ENCODE measurements at regions not wholly inside any gene's neighbourhood (a gene's known extent, or its start where the extent isn't known, plus 50 kb on each side); places are given as distances from the start of the nearest gene placed in this dataset.

DNA sequence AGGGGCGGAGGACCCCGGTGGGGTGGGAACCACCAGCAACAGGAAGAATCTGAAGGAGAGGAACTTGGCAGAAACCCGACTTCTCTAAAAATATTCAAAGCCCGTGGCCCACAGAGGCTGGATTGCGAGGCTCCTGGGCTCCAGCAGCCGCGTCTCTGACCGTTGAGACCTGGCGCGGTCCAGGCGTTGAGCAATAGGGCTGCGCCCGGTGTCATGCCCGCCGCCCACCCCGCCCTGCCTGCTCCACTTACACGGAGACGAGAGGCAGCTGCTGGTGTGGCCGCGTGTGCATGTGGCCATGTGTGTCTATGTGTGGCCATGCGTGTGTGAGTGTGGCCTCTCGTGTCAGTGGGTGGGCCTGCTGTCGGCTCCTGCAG is 83.6 kb downstream of the IRF8 start:
- Histone ChIP-seq H3K36me3 (ENCODE audit: insufficient read depth, low read length) (no peaks in the 10 kb centered on the region), H3K27ac (ENCODE audit: low read depth, low read length) (no peak overlapping the region), H3K9ac (ENCODE audit: low read length) (no peak overlapping the region), H3K27me3 (ENCODE audit: insufficient read depth, low read length) (peaks cover 38% of the 10 kb centered on the region), H3K4me2 (ENCODE audit: low read length) (no peak overlapping the region), H3K9me3 (ENCODE audit: insufficient read depth, low read depth, low read length) (no peaks in the 10 kb centered on the region), H4K20me1 (ENCODE audit: insufficient read depth, low read length) (no peaks in the 10 kb centered on the region), H3K4me1 (ENCODE audit: insufficient read depth, low read length) (no peaks in the 10 kb centered on the region), H3K4me3 (ENCODE audit: insufficient read depth, low read depth, low read length) (no peak overlapping the region), H3K79me2 (ENCODE audit: insufficient read depth, low read length) (no peaks in the 10 kb centered on the region), H2AFZ (ENCODE audit: low read depth, low read length) (no peak overlapping the region)
- H3K27me3 Mint-ChIP-seq (ENCODE audit: low read depth, unreplicated experiment) = peaks cover 60% of the 10 kb centered on the region
- no peaks in the 10 kb centered on the region for H3K36me3 Mint-ChIP-seq (ENCODE audit: low read depth, unreplicated experiment)
- DNase-seq (ENCODE audit: low read depth) (no peak), FAIRE-seq (no peak)
- H3K4me1 Mint-ChIP-seq (ENCODE audit: low read depth, unreplicated experiment) = peaks cover 10% of the 10 kb centered on the region
- no peak overlapping the region for H3K27ac Mint-ChIP-seq (ENCODE audit: unreplicated experiment)
- TF ChIP-seq, protein P1, sequence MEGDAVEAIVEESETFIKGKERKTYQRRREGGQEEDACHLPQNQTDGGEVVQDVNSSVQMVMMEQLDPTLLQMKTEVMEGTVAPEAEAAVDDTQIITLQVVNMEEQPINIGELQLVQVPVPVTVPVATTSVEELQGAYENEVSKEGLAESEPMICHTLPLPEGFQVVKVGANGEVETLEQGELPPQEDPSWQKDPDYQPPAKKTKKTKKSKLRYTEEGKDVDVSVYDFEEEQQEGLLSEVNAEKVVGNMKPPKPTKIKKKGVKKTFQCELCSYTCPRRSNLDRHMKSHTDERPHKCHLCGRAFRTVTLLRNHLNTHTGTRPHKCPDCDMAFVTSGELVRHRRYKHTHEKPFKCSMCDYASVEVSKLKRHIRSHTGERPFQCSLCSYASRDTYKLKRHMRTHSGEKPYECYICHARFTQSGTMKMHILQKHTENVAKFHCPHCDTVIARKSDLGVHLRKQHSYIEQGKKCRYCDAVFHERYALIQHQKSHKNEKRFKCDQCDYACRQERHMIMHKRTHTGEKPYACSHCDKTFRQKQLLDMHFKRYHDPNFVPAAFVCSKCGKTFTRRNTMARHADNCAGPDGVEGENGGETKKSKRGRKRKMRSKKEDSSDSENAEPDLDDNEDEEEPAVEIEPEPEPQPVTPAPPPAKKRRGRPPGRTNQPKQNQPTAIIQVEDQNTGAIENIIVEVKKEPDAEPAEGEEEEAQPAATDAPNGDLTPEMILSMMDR (IDR thresholded peaks at IDR 0.05; ENCODE audit: insufficient read depth, low read depth, low read length) = no peak
- TF ChIP-seq EZH2 (IDR thresholded peaks at IDR 0.05; ENCODE audit: insufficient read depth, low read length) = no peak
- no peak overlapping the region for H3K4me3 Mint-ChIP-seq (ENCODE audit: unreplicated experiment)
- H3K9me3 Mint-ChIP-seq (ENCODE audit: unreplicated experiment) = peaks cover 4% of the 10 kb centered on the region

DNA sequence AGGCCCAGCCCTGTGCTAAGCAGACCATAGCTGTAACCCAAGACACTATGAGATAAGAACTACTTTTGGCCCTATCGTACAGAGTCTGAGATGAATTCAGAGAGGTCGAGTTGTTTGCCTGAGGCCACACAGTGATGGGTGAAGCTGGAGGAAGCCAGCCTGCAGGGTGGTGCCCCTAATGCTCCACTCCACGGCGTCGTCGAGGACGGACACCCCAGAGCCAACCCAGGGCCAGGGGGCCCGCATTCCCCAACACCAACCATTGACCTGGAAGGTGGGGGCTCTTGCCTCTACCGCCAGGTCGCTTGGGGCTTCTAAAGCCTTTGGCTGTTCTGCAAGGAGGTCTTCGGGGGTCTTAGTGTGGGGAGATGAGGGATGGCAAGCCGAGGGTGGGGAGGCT is 84.1 kb downstream of the IRF8 start:
- peaks cover 59% of the 10 kb centered on the region for H3K27me3 Mint-ChIP-seq (ENCODE audit: low read depth, unreplicated experiment)
- peaks cover 37% of the 10 kb centered on the region for H3K27me3 ChIP-seq (ENCODE audit: insufficient read depth, low read length)
- no peak overlapping the region for H3K27ac Mint-ChIP-seq (ENCODE audit: unreplicated experiment)
- no peaks in the 10 kb centered on the region for H4K20me1 ChIP-seq (ENCODE audit: insufficient read depth, low read length)
- no peaks in the 10 kb centered on the region for H3K36me3 Mint-ChIP-seq (ENCODE audit: low read depth, unreplicated experiment)
- H3K4me1 Mint-ChIP-seq (ENCODE audit: low read depth, unreplicated experiment) = peaks cover 5% of the 10 kb centered on the region
- H3K4me3 ChIP-seq (ENCODE audit: insufficient read depth, low read depth, low read length) = no peak overlapping the region
- H3K79me2 ChIP-seq (ENCODE audit: insufficient read depth, low read length) = no peaks in the 10 kb centered on the region
- H2AFZ ChIP-seq (ENCODE audit: low read depth, low read length) = no peak overlapping the region
- FAIRE-seq (no peak), DNase-seq (ENCODE audit: low read depth) (no peak)
- H3K4me1 ChIP-seq (ENCODE audit: insufficient read depth, low read length) = no peaks in the 10 kb centered on the region
- H3K9me3 Mint-ChIP-seq (ENCODE audit: unreplicated experiment) = peaks cover 4% of the 10 kb centered on the region
- TF ChIP-seq, protein P1 (IDR thresholded peaks at IDR 0.05; ENCODE audit: insufficient read depth, low read depth, low read length) = no peak
- no peak for TF ChIP-seq EZH2 (IDR thresholded peaks at IDR 0.05; ENCODE audit: insufficient read depth, low read length)
- H3K4me2 ChIP-seq (ENCODE audit: low read length) = no peak overlapping the region
- no peak overlapping the region for H3K9ac ChIP-seq (ENCODE audit: low read length)
- H3K36me3 ChIP-seq (ENCODE audit: insufficient read depth, low read length) = no peaks in the 10 kb centered on the region
- H3K9me3 ChIP-seq (ENCODE audit: insufficient read depth, low read depth, low read length) = no peaks in the 10 kb centered on the region
- H3K27ac ChIP-seq (ENCODE audit: low read depth, low read length) = no peak overlapping the region
- no peak overlapping the region for H3K4me3 Mint-ChIP-seq (ENCODE audit: unreplicated experiment)

DNA sequence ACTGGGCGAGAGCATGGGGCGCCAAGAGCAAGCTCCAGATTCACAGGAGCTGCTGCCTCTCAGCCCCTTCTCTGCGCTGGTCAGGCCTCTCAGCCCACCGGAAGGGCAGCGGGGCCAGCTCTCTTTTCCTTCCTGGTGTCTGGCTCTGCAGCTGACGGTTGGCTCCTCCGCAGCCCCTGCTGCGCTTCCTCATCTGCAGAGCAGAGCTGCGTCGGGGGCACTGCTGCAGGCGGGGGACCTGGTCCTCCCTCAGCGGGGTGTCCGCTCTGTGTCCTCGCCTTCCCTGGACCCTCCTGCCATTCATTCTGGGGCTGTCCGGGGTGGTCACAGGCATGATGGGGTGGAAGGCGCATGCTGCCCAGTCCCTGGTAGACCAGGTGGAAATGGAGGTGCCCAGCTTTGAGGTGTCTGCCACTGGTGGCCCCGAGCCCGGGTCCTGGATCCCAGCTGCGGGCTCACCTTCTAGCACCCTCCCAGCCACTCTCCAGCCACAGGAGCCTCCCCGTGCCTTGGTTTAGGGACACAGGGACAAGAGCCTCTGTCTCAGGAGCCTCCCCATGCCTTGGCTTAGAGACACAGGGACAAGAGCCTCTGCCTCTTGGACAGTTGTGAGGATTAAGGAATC is 84.8 kb downstream of the IRF8 start:
- no peaks in the 10 kb centered on the region for H3K36me3 ChIP-seq (ENCODE audit: insufficient read depth, low read length)
- H4K20me1 ChIP-seq (ENCODE audit: insufficient read depth, low read length) = no peaks in the 10 kb centered on the region
- no peak for TF ChIP-seq EZH2 (IDR thresholded peaks at IDR 0.05; ENCODE audit: insufficient read depth, low read length)
- TF ChIP-seq, protein P1 (IDR thresholded peaks at IDR 0.05; ENCODE audit: insufficient read depth, low read depth, low read length) = no peak
- H3K27me3 ChIP-seq (ENCODE audit: insufficient read depth, low read length) = peaks cover 40% of the 10 kb centered on the region
- H3K4me2 ChIP-seq (ENCODE audit: low read length) = no peak overlapping the region
- no peaks in the 10 kb centered on the region for H3K36me3 Mint-ChIP-seq (ENCODE audit: low read depth, unreplicated experiment)
- no peak overlapping the region for H3K9ac ChIP-seq (ENCODE audit: low read length)
- peaks cover 4% of the 10 kb centered on the region for H3K9me3 Mint-ChIP-seq (ENCODE audit: unreplicated experiment)
- H3K79me2 ChIP-seq (ENCODE audit: insufficient read depth, low read length) = no peaks in the 10 kb centered on the region
- H3K27ac Mint-ChIP-seq (ENCODE audit: unreplicated experiment) = no peak overlapping the region
- H3K27ac ChIP-seq (ENCODE audit: low read depth, low read length) = no peak overlapping the region
- no peaks in the 10 kb centered on the region for H3K4me1 ChIP-seq (ENCODE audit: insufficient read depth, low read length)
- DNase-seq (ENCODE audit: low read depth) (no peak), FAIRE-seq (no peak)
- peaks cover 59% of the 10 kb centered on the region for H3K27me3 Mint-ChIP-seq (ENCODE audit: low read depth, unreplicated experiment)
- no peak overlapping the region for H3K4me3 Mint-ChIP-seq (ENCODE audit: unreplicated experiment)
- H3K9me3 ChIP-seq (ENCODE audit: insufficient read depth, low read depth, low read length) = no peaks in the 10 kb centered on the region
- no peak overlapping the region for H3K4me3 ChIP-seq (ENCODE audit: insufficient read depth, low read depth, low read length)
- H3K4me1 Mint-ChIP-seq (ENCODE audit: low read depth, unreplicated experiment) = peaks cover 2% of the 10 kb centered on the region
- no peak overlapping the region for H2AFZ ChIP-seq (ENCODE audit: low read depth, low read length)

Measured in astrocyte (in vitro differentiated cells and primary cell).